ENCODE measurements at regions not wholly inside any gene's neighbourhood (a gene's known extent, or its start where the extent isn't known, plus 50 kb on each side); places are given as distances from the start of the nearest gene placed in this dataset.
"Not testable (repeated sequence)": the region's sequence is repeated elsewhere in the genome, so short reads cannot be mapped to it uniquely, and the experiment has no call there.

- Histone ChIP-seq H3K4me1 (ENCODE audit: insufficient read depth, low read length) (no peaks in the 10 kb centered on the region), H3K4me2 (ENCODE audit: insufficient read depth, low read length) (no peak overlapping the region), H3K9me3 (ENCODE audit: low read depth, low read length) (no peaks in the 10 kb centered on the region), H3K79me2 (ENCODE audit: insufficient read depth, low read length) (no peaks in the 10 kb centered on the region), H2AFZ (ENCODE audit: low read length) (no peak overlapping the region), H3K27me3 (ENCODE audit: insufficient read depth, low read length) (no peaks in the 10 kb centered on the region), H3K4me3 (ENCODE audit: insufficient read depth, low read length) (no peak overlapping the region), H3K27ac (ENCODE audit: low read depth, low read length) (no peak overlapping the region), H4K20me1 (ENCODE audit: insufficient read depth, low read length) (no peaks in the 10 kb centered on the region), H3K36me3 (ENCODE audit: insufficient read depth, low read length) (no peaks in the 10 kb centered on the region)
- TF ChIP-seq CTCF (IDR thresholded peaks at IDR 0.05; ENCODE audit: extremely low read depth, low read depth, low read length) = no peak
- no peak for DNase-seq (ENCODE audit: insufficient read length, low spot score, missing footprints)
These were observed 291.2 kb downstream of the KIF20B start for GRCh38 chr10:89992575-89992974.

GRCh38 chr10:90007226-90007625, 305.8 kb downstream of the KIF20B start:
- no peaks in the 10 kb centered on the region for H3K27me3 ChIP-seq (ENCODE audit: insufficient read depth, low read length)
- H3K27ac ChIP-seq (ENCODE audit: low read depth, low read length) = no peak overlapping the region
- no peaks in the 10 kb centered on the region for H3K36me3 ChIP-seq (ENCODE audit: insufficient read depth, low read length)
- H3K4me1 ChIP-seq (ENCODE audit: insufficient read depth, low read length) = peaks cover 10% of the 10 kb centered on the region
- DNase-seq (ENCODE audit: insufficient read length, low spot score, missing footprints) = no peak
- H2AFZ ChIP-seq (ENCODE audit: low read length) = no peak overlapping the region
- H3K79me2 ChIP-seq (ENCODE audit: insufficient read depth, low read length) = no peaks in the 10 kb centered on the region
- TF ChIP-seq CTCF (IDR thresholded peaks at IDR 0.05; ENCODE audit: extremely low read depth, low read depth, low read length) = no peak
- no peaks in the 10 kb centered on the region for H3K9me3 ChIP-seq (ENCODE audit: low read depth, low read length)
- no peak overlapping the region for H3K4me3 ChIP-seq (ENCODE audit: insufficient read depth, low read length)
- no peaks in the 10 kb centered on the region for H4K20me1 ChIP-seq (ENCODE audit: insufficient read depth, low read length)
- H3K4me2 ChIP-seq (ENCODE audit: insufficient read depth, low read length) = peak overlapping the region; percentile 19

- DNase-seq (ENCODE audit: insufficient read length, low spot score, missing footprints); H3K4me2 ChIP-seq (ENCODE audit: insufficient read depth, low read length); H4K20me1 ChIP-seq (ENCODE audit: insufficient read depth, low read length); H3K4me3 ChIP-seq (ENCODE audit: insufficient read depth, low read length); H3K27ac ChIP-seq (ENCODE audit: low read depth, low read length); H3K79me2 ChIP-seq (ENCODE audit: insufficient read depth, low read length); H3K9me3 ChIP-seq (ENCODE audit: low read depth, low read length); H2AFZ ChIP-seq (ENCODE audit: low read length); H3K4me1 ChIP-seq (ENCODE audit: insufficient read depth, low read length); H3K36me3 ChIP-seq (ENCODE audit: insufficient read depth, low read length); H3K27me3 ChIP-seq (ENCODE audit: insufficient read depth, low read length): not testable (repeated sequence)
These were observed 309.9 kb downstream of the KIF20B start for GRCh38 chr10:90011281-90011680.

- Histone ChIP-seq H3K27ac (ENCODE audit: low read depth, low read length) (no peak overlapping the region), H3K36me3 (ENCODE audit: insufficient read depth, low read length) (no peaks in the 10 kb centered on the region), H3K9me3 (ENCODE audit: low read depth, low read length) (no peaks in the 10 kb centered on the region), H2AFZ (ENCODE audit: low read length) (no peak overlapping the region), H3K79me2 (ENCODE audit: insufficient read depth, low read length) (no peaks in the 10 kb centered on the region), H3K27me3 (ENCODE audit: insufficient read depth, low read length) (peaks cover 3% of the 10 kb centered on the region), H3K4me3 (ENCODE audit: insufficient read depth, low read length) (no peak overlapping the region), H3K4me2 (ENCODE audit: insufficient read depth, low read length) (no peak overlapping the region), H3K4me1 (ENCODE audit: insufficient read depth, low read length) (no peaks in the 10 kb centered on the region), H4K20me1 (ENCODE audit: insufficient read depth, low read length) (no peaks in the 10 kb centered on the region)
- TF ChIP-seq CTCF (IDR thresholded peaks at IDR 0.05; ENCODE audit: extremely low read depth, low read depth, low read length) = no peak
- DNase-seq (ENCODE audit: insufficient read length, low spot score, missing footprints) = no peak
These were observed 317.4 kb downstream of the KIF20B start for GRCh38 chr10:90018819-90019218.
